Stimulated activated CD8-positive, alpha-beta memory T cell treated with anti-CD3 and anti-CD28 coated beads, Interleukin-15, amount 100 ng/mL, for 4 hours (primary cell): ENCODE measurements at regions not wholly inside any gene's neighbourhood (a gene's known extent, or its start where the extent isn't known, plus 50 kb on each side); places are given as distances from the start of the nearest gene placed in this dataset.

Experiments
- DNase-seq, 2 donors: peaks; one replicate each; pipeline ENCODE4 v3.0.0-alpha.2; 2020; ENCODE audit warnings: low read depth in 2 of 2

DNA sequence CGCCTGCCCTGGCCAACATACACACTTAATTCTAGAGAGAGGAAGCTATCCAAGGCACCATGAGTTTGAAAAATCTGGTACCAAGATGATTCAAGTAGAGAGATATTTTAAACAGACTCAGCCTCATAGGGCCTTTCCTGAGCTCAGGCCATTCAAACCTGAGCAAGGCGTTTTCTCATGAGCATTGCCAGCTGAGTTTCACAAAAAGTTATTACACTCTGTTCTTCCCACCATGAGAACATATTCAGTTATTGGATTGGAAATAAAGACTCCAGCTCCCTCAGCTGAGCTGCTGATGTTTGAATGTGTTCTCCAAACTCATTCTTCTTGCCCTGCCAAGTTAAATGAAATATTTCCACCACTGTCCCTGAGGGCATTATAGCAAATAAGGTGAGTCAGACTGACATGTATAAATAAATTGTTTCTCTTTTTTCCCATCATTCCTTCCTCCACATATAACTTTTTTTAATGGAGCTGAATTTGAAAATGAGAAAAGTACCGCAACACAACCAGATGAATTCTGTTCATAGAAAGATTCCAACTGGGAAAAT lies 429.6 kb downstream of the RAB28 start:
- no peak for DNase-seq

DNA sequence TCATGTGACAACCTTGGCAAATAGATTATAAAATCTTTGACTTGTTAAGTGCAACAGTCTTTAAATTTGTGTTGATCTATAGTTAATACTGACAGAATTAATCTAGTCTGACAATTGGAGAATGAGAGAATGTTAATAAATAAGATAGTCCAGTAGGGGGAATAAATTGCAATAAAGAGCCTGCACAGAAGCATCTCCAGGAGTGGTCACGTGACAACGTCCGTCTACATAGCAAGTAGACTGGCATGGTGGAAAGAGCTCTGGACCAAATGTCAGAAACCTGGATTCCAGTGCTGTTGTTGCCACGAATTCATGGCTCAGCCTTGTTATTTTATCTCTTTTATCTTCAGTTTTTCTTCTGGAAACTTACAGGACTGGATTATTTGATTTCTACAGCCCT lies 436.5 kb downstream of the RAB28 start:
- no peak for DNase-seq

DNA sequence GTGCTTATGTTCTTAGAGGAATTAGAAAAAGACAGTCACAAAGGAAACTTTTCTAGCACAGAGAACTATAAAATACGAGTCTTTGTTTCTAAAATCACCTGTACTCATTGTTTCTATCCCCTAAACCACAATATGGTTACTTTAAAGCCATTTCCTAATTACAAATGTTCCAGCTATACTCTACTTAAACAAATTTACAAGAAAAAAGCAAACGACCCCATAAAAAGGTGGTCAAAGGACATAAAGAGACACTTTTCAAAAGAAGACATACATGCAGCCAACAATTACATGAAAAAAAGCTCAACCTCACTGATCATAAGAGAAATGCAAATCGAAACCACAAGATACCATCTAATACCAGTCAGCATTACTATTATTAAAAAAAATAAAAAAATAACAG lies 447.3 kb downstream of the RAB28 start:
- no peak for DNase-seq

DNA sequence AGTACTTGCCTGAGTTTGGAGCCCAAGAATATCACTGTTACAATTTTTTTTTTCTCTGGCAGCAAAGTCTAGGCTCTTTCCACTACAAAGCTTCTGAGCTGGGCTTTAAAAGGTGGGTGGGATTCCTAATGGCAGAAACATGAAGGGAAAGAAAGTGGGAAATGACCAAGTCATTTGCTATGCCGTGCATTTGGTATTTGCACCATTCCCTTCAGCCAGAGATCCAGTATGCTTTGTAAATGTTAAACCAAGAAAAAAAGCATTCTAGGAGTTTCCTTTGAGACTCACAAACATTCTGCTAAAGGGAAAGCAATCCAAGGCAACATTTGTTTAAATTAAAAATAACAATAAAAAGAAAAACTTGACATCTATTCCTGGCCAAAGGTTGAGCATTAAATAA lies 451.2 kb downstream of the RAB28 start:
- DNase-seq, result no peak

DNA sequence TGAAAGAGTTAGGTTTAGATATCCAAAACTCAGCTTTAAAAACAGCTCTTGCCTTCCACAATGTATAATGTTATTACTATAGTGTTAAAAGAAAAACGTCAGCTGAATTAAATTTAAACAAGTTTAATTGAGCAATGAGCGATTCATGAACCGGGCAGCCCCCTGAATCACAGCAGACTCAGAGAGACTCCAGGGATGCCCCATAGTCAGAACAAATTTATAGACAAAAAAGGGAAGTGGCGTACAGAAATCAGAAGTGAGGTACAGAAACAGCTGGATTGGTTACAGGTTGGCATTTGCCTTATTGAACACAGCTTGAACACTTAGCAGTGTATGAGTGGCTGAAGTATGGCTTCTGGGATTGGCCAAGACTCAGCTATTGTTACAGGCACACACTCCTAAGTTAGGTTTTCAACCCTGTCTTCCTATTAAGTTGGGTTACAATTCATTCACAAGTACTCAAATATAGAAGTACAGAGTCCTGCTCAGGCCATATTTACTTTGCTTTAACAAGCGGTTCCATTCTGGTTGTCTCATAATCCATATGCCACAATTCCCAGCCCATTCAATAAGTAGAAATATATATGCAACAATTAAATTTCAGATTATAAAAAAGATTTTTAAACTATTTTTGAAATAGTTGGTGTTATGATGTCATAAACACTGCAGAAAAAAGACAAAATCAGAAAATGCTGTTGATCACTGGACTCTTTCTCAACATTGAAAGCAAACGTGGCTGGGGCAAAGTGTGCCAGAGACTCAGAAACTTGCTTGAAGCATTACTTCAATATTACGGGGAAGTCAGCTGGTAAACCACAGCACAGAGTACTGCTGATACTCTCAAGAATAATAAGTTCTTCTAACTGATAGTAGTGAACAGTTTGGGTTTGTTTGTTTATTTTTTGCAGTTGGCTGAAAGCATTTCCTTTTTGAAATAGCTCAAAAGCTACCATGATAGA lies 459.7 kb downstream of the RAB28 start:
- DNase-seq, result no peak

DNA sequence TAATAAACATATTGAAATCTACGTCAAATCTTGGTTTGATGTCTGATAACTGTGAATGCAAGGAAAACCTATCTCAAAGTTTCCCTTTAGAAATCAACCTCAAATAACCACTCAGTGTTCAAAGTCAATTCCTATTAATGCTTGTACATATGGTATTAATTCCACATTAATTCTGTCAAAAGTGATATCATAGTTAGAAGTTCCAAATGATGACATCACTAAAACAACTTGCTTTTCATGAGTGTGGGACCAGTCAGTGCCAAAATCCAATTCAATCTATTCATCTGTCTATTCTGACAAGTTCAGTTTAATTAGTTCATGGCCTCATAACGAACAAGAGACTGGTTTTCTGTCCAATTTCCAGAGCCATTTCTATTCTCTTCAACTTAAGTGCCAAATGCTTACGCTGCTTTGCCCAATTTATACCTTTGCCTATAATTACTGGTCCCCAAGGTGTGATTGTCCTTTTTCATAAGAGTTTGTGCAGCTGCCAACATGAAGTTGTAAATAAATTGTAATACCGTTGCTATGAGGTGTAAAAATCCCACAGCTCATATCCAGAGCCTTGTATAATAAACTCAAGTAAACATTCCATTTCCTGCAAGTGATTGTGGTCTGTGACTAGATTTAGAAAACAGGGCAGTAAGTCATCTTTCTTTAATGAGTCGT lies 476.2 kb downstream of the RAB28 start:
- no peak for DNase-seq

DNA sequence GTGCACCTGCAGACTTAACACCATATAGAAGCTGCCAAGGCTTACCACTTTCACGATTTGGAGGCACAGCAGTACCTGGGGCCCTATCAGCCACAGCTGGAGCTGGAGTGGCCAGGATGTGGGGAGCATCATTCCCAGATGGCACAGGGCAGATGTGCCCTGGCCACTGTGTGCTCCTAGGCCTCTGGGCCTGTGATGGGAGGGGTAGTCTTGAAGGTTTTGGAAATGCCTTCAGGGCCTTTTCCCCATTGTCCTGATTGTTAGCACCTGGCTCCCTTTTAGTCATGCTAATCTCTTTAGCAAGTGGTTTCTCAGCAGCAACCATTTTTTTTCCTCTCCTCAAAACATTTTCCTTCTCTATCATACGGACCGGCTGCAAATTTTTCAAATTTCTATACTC lies 490.2 kb downstream of the RAB28 start:
- DNase-seq, result no peak

DNA sequence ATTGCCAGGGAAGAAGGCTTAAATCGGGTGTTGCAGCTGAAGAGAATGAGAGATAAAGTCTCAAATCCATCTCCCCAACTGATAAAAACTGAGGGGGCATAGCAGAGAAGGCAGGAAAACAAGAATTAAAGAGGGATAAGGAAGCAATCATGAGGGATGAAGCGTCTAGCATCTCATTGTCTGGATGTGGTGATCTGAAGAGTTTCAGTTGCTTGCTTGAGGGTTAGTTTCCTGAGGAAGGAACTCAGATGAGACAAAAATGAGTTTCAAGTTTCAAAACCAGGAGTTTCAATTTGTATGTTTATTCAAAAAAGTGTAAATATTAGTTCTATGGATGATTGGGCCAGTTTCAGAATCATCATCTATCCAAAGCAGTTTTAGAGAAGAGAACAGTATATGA lies 496.9 kb downstream of the RAB28 start:
- DNase-seq, result no peak

DNA sequence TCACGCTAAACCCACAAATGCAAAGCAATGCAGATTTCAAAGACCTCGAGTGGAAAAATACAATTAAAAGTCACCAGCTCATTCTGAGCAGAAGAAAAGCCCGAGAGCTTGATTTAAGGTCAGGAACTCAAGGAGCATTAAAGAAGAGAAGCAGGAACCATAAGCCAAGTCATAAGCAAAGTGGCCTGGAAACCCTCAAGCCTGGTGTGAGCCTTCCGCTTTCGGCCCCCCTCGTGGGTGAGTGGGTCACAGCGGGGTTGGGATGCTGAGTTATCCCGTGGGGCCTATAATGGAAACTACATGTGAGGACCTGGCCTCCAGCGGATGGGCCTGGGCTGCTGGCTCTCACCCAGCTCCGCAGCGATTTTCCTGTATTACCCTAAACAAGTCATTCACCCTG lies 504.3 kb downstream of the RAB28 start:
- no peak for DNase-seq

DNA sequence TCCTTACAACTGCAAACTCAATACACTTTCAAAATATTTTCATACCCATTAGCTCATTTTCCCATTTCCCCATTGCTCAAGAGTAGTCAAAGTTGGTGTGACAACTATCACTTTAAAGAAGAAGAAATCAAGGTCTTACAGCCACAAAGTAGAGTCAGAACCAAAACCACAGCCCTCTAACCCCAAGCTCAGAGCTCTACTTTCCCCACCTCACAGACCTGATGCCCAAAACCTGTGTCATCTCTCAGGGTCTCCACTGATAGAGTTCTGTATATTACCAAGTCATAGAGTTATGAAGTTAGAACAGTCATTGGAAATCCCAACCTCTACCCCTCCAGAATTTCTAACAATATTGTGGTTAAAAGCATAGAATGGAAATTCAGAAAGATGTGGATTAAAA lies 505.8 kb downstream of the RAB28 start:
- DNase-seq, result no peak

DNA sequence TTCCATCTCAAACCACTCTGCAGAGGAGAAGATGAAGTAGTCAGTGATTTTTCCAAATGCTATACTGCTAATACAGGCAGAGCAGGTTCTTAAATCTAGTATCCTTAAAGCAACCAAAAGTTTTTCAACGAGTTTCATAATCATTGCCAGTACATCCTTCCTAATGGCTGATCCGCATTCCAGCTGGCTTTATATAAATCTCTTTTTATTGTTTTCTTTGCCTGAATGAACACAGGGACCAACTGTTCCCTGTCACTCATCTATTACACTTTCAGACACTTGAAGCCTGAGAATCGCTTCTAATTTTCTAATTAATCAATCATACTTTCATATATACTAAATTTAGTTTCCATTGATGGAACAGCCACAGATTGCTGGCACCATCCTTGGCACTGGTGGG lies 508.6 kb downstream of the RAB28 start:
- no peak for DNase-seq

DNA sequence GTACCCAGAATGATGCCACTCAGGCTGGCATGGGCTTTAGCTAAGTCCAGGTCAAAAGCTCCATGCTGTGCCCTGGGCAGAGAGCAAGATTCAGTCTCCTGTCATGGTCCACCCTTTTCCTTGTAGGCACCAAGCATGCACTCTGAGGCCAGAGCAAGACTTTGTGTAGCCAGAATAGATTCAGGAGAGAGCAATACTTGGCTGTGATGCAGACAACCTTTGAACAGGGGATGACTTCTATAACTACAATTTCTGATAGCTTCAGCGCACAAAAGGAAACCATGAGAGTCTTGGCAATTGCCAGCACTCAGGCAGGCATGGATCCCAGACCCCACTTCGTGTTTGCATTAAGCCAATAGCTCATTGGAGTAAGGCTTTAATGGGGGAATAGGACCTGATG lies 510.6 kb downstream of the RAB28 start:
- DNase-seq, result no peak

DNA sequence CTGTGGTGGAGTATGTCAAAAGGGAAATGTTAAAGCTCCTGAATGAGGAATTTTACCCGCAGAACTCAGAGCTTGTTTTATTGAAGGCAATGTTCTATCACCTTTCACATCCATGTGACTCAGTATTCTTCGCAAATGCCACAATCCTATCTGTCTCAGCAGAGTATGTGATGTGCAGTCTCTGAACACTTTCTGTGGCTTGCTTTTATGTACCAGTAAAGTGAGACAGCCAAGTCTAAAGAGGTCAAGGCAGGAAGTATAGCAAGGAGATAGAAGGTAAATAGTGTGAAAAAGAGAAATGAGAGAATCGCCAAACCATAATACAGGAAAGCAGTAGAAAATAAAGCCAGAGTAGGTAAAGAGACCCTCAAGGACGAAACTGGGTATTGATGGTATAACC lies 515.8 kb downstream of the RAB28 start:
- DNase-seq, result no peak

DNA sequence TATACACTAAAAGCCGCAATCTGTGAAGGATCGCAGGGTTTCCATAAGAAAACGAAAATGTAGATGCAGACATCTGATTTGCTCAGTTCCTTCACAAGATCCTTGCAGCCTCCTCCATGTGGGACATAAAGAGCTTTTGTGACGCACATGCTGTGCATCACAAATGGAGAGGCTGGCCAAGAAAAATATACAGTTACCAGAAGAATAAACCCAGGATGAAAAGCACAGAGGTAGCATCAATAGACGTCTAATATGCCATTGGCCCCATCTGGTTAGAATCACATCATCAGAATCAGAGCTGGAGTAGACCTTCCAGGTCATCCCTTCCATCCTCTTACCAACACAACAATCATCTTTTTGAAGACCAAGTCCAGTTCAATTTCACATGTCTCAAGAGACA lies 517.4 kb downstream of the RAB28 start:
- DNase-seq, result no peak

DNA sequence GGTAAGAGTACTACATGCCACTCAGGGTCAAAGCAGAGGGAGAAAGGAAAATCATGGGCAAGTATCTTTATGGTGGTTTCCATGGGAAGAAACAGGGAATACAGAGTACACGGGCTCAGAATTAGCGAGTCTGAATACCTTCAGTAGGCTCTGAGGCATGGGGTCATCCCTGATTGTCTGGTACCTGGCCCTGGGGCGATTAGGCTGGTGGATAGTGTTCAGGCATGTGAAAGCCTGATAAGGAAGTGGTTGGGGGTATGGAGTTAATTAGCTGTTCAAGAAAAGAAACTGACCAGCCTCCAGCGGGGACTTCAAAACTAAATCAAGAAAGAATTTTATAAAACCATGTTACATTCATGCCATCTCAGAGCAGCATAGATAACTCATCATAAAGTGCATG lies 518.8 kb downstream of the RAB28 start:
- no peak for DNase-seq

DNA sequence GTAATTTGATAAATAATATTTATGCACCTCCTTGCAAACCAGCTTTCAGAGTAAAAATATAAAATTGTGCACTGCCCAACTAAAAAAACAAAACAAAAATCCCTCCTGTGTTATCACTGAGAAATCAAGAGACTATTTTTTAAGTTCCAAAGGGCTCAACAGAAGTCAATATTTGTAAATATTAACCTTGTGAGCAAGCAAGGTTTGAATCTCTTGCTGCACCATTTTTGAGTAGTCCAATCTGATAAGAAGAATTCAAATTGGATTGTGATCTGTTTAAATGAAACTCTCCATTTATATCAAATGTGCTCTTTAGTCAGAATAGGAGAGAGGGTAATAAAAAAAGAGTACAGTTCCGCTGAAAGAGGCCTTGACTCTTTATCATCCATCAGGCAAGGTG lies 520.2 kb downstream of the RAB28 start:
- DNase-seq, result no peak

DNA sequence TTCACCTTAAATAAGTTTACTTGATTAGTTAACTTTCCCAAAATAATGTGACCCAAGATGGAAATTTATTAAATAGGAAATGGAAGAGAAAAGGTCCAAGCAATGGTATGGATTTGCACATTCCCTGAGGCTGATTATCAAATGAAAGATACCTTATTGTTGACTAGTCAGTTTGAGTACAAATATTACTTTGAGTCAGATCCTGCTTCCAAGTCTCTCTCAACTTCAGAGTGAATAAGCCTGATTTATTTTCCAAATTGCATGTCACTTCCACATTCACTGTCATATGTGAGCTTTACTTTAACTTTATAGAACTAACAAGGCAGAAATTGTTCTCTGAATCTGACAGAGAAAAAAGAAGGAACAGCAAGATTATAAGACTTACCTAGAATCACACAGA lies 520.8 kb downstream of the RAB28 start:
- DNase-seq, result no peak

DNA sequence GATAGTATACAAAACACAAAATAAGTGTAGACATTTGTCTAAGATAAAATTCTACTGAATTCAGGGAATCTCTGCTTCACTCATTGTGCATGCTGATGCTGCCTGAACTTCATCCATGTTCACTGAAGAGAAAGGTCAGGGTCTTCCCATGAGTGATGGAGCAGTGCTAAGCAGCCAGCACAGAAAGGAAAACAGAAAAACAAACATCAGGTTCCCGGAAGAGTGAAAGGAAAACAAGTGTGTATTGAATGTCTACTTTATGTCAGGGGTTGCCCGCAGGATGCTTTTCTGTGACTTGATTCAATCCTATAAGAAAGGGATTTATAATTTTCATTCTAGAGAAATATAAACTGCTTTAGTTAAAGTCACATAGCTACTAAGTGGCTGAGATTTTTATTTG lies 522.4 kb downstream of the RAB28 start:
- DNase-seq, result no peak

DNA sequence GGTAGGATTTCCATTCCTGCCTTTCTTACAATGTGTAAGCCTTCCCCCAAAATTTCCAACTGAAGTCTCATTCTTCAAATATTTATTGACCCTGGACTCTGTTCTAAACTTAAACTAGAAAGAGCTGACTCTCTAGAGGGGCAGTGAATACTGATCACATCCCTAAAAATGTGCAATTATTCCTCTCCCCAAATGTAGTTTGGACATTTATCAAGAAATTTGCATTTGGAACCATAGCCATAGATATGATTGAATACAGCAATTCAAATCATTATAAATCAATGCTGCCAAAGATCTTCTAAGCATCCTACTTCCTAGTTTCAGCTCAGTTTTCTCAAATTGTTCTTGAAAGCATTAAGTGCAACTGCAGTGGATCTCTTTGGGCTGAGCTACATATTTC lies 525.7 kb downstream of the RAB28 start:
- no peak for DNase-seq

DNA sequence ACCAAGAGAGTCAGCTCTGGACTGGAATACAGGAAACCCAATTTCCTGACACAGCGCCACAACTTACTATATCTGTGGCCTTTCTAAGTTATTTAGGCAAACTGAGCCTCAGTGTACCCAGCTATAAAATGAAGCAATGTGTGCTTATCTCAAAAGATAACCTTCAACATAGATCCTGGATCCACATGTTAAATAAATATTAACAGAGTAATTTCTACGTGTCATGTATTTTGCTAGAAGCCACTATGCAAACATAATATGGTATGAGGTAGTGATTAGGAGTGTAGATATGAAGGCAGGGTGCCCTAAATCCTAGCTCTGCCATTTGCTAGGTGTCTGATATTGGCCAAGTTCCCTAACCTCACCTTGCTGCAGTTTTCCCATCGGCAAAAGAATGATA lies 527.0 kb downstream of the RAB28 start:
- no peak for DNase-seq

DNA sequence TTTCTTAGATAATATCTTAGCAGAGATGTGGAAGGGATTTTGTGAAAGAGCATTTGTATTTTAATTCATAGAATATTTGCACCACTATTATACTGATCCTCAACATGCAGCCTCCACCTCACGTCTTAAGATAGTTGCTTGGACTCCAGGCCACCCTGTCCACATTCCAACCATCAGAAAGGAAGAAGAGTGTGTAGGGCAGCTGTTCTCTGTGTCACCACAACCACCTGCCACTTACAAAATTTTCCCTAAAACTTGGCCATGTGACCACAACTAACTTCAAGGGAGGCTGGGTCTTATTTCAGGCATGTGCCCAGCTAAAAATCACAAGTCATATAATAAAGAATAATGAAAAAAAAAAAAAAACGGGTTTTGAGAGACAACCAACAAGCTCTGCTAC lies 528.1 kb downstream of the RAB28 start:
- no peak for DNase-seq

DNA sequence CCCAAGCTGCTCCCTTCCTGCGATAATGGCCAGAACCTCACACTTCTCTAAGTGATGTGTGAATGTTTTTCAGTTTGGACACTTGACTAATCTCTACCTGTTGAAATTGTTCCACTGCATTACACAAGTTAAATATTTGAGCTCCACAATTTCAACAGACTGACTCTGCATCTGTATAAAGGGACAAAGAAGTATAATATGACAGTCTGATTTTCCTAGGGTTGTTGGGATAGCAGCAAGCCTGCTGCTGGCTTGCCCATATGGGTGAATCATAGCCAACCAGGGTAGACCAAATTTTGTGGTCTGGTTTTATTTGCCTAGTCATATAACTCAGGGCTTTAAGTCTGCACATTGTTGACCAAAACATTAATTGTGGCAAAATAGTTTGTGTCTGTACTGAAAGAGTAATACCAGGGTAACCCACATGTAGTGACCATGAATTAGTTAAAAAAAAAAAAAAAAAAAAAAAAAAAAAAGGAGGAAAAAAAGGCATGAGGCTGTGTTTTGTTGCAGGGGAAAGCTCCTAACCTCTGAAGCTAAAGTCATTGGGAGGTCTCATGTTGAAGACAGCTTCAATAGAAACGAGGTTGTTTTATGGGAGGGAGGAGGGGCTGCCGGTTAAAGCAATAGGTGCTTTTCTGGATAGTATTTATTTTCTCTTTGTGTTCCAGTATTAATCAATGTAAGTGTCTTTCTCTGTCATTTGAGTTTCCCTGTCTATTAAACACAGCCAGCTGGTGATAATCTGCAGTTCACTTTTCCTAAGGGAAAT lies 534.2 kb downstream of the RAB28 start:
- no peak for DNase-seq
